UCSD-AML1 (cell line): ENCODE measurements at regions not wholly inside any gene's neighbourhood (a gene's known extent, or its start where the extent isn't known, plus 50 kb on each side); places are given as distances from the start of the nearest gene placed in this dataset.

Source experiments
- DNase-seq: peaks from one replicate; lab custom pipeline; 2025; ENCODE audit not compliant: unreplicated experiment; lab: John Stamatoyannopoulos, UW

GRCh38 chr2:41737888-41738287 is 309.9 kb upstream of the PKDCC start:
- DNase-seq = no peak

GRCh38 chr2:41741951-41742595 is 305.7 kb upstream of the PKDCC start:
- no peak for DNase-seq

- DNase-seq = no peak
Observed at GRCh38 chr2:41743324-41743723, 304.5 kb upstream of the PKDCC start.

GRCh38 chr2:41750829-41751228 is 297.0 kb upstream of the PKDCC start:
- no peak for DNase-seq

GRCh38 chr2:41759880-41760279 is 287.9 kb upstream of the PKDCC start:
- DNase-seq = no peak

GRCh38 chr2:41763141-41763540 is 284.7 kb upstream of the PKDCC start:
- no peak for DNase-seq

- no peak for DNase-seq
Observed at GRCh38 chr2:41764131-41764530, 283.7 kb upstream of the PKDCC start.

GRCh38 chr2:41764919-41765318 is 282.9 kb upstream of the PKDCC start:
- no peak for DNase-seq

- DNase-seq = peak; percentile 12
Observed at GRCh38 chr2:41768310-41768709, 279.5 kb upstream of the PKDCC start.

- DNase-seq = no peak
Observed at GRCh38 chr2:41771710-41772109, 276.1 kb upstream of the PKDCC start.

GRCh38 chr2:41772697-41773096 is 275.1 kb upstream of the PKDCC start:
- no peak for DNase-seq

GRCh38 chr2:41774011-41774605 is 273.7 kb upstream of the PKDCC start:
- DNase-seq = no peak

GRCh38 chr2:41775366-41776025 is 272.3 kb upstream of the PKDCC start:
- DNase-seq = no peak

GRCh38 chr2:41779888-41780287 is 267.9 kb upstream of the PKDCC start:
- no peak for DNase-seq

GRCh38 chr2:41782306-41783158 is 265.3 kb upstream of the PKDCC start:
- DNase-seq = peak; percentile 13

GRCh38 chr2:41784496-41784895 is 263.3 kb upstream of the PKDCC start:
- no peak for DNase-seq

- no peak for DNase-seq
Observed at GRCh38 chr2:41785251-41786022, 262.4 kb upstream of the PKDCC start.

GRCh38 chr2:41791523-41791922 is 256.3 kb upstream of the PKDCC start:
- DNase-seq = peak; percentile 14

GRCh38 chr2:41803361-41803760 is 244.5 kb upstream of the PKDCC start:
- DNase-seq = no peak

GRCh38 chr2:41806286-41806685 is 241.5 kb upstream of the PKDCC start:
- DNase-seq = no peak

GRCh38 chr2:41821167-41821566 is 226.7 kb upstream of the PKDCC start:
- no peak for DNase-seq
